ENCODE measurements at regions not wholly inside any gene's neighbourhood (a gene's known extent, or its start where the extent isn't known, plus 50 kb on each side); places are given as distances from the start of the nearest gene placed in this dataset.
"Not testable (repeated sequence)": the region's sequence is repeated elsewhere in the genome, so short reads cannot be mapped to it uniquely, and the experiment has no call there.

DNA sequence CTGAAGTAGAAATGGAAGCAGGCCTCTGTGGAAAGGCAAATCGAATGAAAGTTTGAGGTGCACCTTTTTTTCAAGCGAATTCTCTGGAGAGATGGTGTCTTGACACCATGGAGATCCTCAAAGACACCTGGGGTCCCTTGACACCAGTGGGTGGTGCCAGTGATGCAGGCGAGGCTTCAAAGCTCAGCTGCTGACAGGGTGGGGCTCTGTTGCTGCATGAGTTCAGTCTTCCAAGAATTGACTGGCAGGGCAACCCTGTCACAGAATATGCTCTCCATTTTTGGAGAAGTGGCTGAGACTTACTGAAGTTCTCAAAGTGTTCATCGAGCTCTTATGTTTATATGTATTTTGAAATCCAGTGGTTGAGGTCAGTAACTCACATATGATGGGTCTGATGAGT is 1741.6 kb downstream of the SPATA31A7 start:
- H3K9me3 ChIP-seq; DNase-seq (ENCODE audit: low read depth in 1 of 2, low spot score in 1 of 2); H3K27ac ChIP-seq; H3K4me2 ChIP-seq; H3K4me1 ChIP-seq; H3K4me3 ChIP-seq; ATAC-seq; CTCF ChIA-PET; FAIRE-seq; POLR2A ChIA-PET: not testable (repeated sequence)
- no CpG with 5 or more reads among the region's 4 CpGs for WGBS (ENCODE audit: missing lambda C conversion rate)

DNA sequence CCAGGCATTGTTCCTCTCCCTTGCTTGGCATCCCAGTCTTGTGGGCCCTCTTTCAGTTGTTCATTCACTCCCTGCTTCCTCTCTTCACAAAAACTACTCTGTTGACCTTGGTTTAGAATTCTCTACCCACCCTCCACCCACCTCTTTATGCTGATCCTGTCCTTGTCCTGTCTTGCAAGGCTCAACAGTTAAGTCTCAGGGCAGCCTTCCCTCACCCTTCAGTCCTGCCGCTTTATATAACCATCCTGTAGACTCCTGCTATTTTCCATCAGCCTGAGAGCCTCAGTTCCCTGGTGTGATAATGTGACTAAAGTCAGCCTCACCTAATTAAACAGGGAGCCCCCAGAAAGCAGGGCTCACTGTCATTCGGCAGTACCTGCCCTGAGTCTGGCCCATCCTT is 1763.0 kb downstream of the SPATA31A7 start:
- H3K4me3 ChIP-seq; CTCF ChIA-PET; H3K9me3 ChIP-seq; H3K4me2 ChIP-seq; FAIRE-seq; H3K27ac ChIP-seq; DNase-seq (ENCODE audit: low read depth in 1 of 2, low spot score in 1 of 2); H3K4me1 ChIP-seq; POLR2A ChIA-PET: not testable (repeated sequence)
- WGBS (ENCODE audit: missing lambda C conversion rate), result no CpG with 5 or more reads among the region's 2 CpGs
- peak; percentile 28 to 56; a peak in 1 of 6 replicates for ATAC-seq

Small RNAs in the stretch of these regions (small RNA-seq; reads per million reads assigned to genes)
- gene RNA5SP283, result 0 to 2.6 (median 0) reads per million in 6 experiments
